A549 (cell line): ENCODE measurements at regions not wholly inside any gene's neighbourhood (a gene's known extent, or its start where the extent isn't known, plus 50 kb on each side); places are given as distances from the start of the nearest gene placed in this dataset.

ENCODE experiments used
- ATAC-seq, 2 experiments: fragments of 200-7000 bp in 1 of 2; fragments of >200 bp in 1 of 2; cut with Nextera tagmentation in 1 of 2; cut with Tn5 transposase in 1 of 2; 3 replicates each; pipeline versions ENCODE4 v1.8.0 to v1.9.1; 2018 to 2020; ENCODE audit warnings: mild to moderate bottlenecking in 1 of 2, moderate library complexity in 1 of 2
- CTCF ChIA-PET: fragments of 300-600 bp; sonication (Branson Sonifier 250); formaldehyde crosslinking; extraction: SDS; loops from one replicate; lab custom pipeline; 2021; ENCODE audit warnings: antibody characterized with exemption, inconsistent platforms; lab: Yijun Ruan, JAX
- POLR2A ChIA-PET: fragments of 350-600 bp; formaldehyde crosslinking; extraction: SDS; loops from one replicate; lab custom pipeline; 2021; ENCODE audit warnings: antibody characterized with exemption, inconsistent platforms; lab: Yijun Ruan, JAX
- DNase-seq, 2 experiments: peaks; one replicate each; pipeline versions ENCODE4 v3.0.0 to v3.0.0-alpha.2; 2011 to 2016; ENCODE audit warnings: low read depth in 1 of 2, low spot score in 1 of 2
- FAIRE-seq: peaks from 2 replicates; lab custom pipeline; 2011; peaks lifted over from hg19 to GRCh38; lab: Jason Lieb, UNC
- H3K27ac ChIP-seq, 2 experiments: fragments of >200 bp; sonication (Bioruptor Twin); formaldehyde crosslinking; 3 replicates each; pipeline ENCODE4 v1.5.1; 2016 to 2017
- H3K4me1 ChIP-seq: fragments of >200 bp; sonication (Bioruptor Twin); formaldehyde crosslinking; 3 replicates; pipeline ENCODE4 v1.6.1; 2016
- H3K4me2 ChIP-seq: fragments of >200 bp; sonication (Bioruptor Twin); formaldehyde crosslinking; 3 replicates; pipeline ENCODE4 v1.6.1; 2016
- H3K4me3 ChIP-seq: fragments of >200 bp; sonication (Bioruptor Twin); formaldehyde crosslinking; 3 replicates; pipeline ENCODE4 v1.5.1; 2016
- H3K9me3 ChIP-seq: fragments of >200 bp; sonication (Bioruptor Twin); formaldehyde crosslinking; 3 replicates; pipeline ENCODE4 v1.6.1; 2016
- EHMT2 ChIP-seq: fragments of 200-600 bp; sonication (generic); IDR thresholded peaks from 2 replicates; pipeline ENCODE4 v1.6.1; 2016; ENCODE audit warnings: antibody characterized with exemption, low read depth, mild to moderate bottlenecking, moderate library complexity
- FOSB ChIP-seq: fragments of 250-450 bp; sonication (Bioruptor Pico); IDR thresholded peaks from 2 replicates; pipeline ENCODE4 v1.5.0; 2020; ENCODE audit warnings: mild to moderate bottlenecking, moderate library complexity
- HDAC2 ChIP-seq: fragments of 200-600 bp; sonication (generic); IDR thresholded peaks from 2 replicates; pipeline ENCODE4 v1.6.1; 2016
- KDM5A ChIP-seq: fragments of 200-600 bp; sonication (generic); IDR thresholded peaks from 2 replicates; pipeline ENCODE4 v1.6.1; 2016; ENCODE audit warnings: antibody characterized with exemption, mild to moderate bottlenecking
- MAFK ChIP-seq: fragments of 450-650 bp; IDR thresholded peaks from 2 replicates; pipeline ENCODE4 v1.6.1; 2014; ENCODE audit not compliant: partially characterized antibody
- MAZ ChIP-seq: fragments of 150-350 bp; IDR thresholded peaks from 2 replicates; pipeline ENCODE4 v1.6.1; 2014; ENCODE audit warnings: antibody characterized with exemption, low read depth, low read length, borderline replicate concordance
- MYC ChIP-seq: IDR thresholded peaks from 2 replicates; pipeline ENCODE4 v1.6.1; 2012; ENCODE audit warnings: mild to moderate bottlenecking, inconsistent platforms, low read length, improper control_type of control experiment, borderline replicate concordance
- NR3C1 ChIP-seq: fragments of >200 bp; sonication (Bioruptor Twin); formaldehyde crosslinking; IDR thresholded peaks from 3 replicates; pipeline ENCODE4 v1.6.1; 2017
- PHF8 ChIP-seq: fragments of 200-600 bp; sonication (generic); IDR thresholded peaks from 2 replicates; pipeline ENCODE4 v1.6.1; 2016; ENCODE audit warnings: low read depth, mild to moderate bottlenecking, antibody characterized with exemption, moderate library complexity, borderline replicate concordance
- POLR2AphosphoS2 ChIP-seq: conservative IDR thresholded peaks from 2 replicates; pipeline ENCODE4 v1.6.1; 2012; ENCODE audit warnings: low read length, improper control_type of control experiment, inconsistent platforms
- RNF2 ChIP-seq: fragments of 200-600 bp; sonication (generic); IDR thresholded peaks from 2 replicates; pipeline ENCODE4 v1.6.1; 2016; ENCODE audit warnings: low read depth, mild to moderate bottlenecking, antibody characterized with exemption, moderate library complexity, borderline replicate concordance
- ZNF302 ChIP-seq: fragments of 250-450 bp; sonication (Bioruptor Pico); IDR thresholded peaks from 2 replicates; pipeline ENCODE4 v1.9.0; 2021; ENCODE audit warnings: inconsistent platforms, mild to moderate bottlenecking, moderate library complexity
- WGBS: methylation state at CpG from one replicate; pipeline ENCODE4 v1.1.6; 2017; ENCODE audit errors: missing lambda C conversion rate; 5-methylcytosine and 5-hydroxymethylcytosine counted together
- TF ChIP-seq, protein P1 (sequence below): fragments of >200 bp; sonication (Bioruptor Twin); formaldehyde crosslinking; IDR thresholded peaks from 3 replicates; pipeline ENCODE4 v1.6.1; 2016
- TF ChIP-seq, protein P2 (sequence below): fragments of >200 bp; sonication (Bioruptor Twin); formaldehyde crosslinking; IDR thresholded peaks from 2 replicates; pipeline ENCODE4 v1.6.1; 2016
- TF ChIP-seq, protein P3 (sequence below): fragments of 250-450 bp; sonication (Bioruptor Pico); IDR thresholded peaks from 2 replicates; pipeline ENCODE4 v1.5.0; 2021; ENCODE audit warnings: mild to moderate bottlenecking, moderate library complexity, borderline replicate concordance
- TF ChIP-seq, protein P4 (sequence below): fragments of >200 bp; sonication (Bioruptor Twin); formaldehyde crosslinking; IDR thresholded peaks from 3 replicates; pipeline ENCODE4 v1.5.1; 2016
- TF ChIP-seq, protein P5 (sequence below): IDR thresholded peaks from 2 replicates; pipeline ENCODE4 v1.6.1; 2012
- TF ChIP-seq, protein P6 (sequence below): IDR thresholded peaks from 2 replicates; pipeline ENCODE4 v1.6.1; 2012
- TF ChIP-seq, protein P7 (sequence below): fragments of 250-450 bp; sonication (Bioruptor Pico); IDR thresholded peaks from 2 replicates; pipeline ENCODE4 v1.5.0; 2020; ENCODE audit warnings: low read depth, mild to moderate bottlenecking, moderate library complexity

DNA sequence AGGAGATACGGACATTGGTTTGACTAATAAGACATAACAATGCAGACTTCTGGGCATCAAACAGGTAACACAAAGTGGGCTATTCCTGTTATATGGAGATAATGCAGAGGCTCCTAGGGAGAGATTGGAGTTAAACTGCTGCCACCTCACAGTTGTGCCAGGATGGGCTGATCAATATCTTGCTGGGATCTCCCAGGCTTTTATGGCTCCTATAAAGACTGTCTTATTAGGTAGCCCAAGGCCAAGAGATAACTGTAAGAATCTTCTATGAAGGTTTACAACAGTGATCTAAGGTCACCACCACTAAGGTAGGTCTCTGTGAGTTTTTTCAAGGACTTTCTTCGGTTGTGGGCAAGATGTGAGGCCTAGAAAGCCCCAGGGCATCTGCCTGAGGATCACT, 345.8 kb downstream of the KLF5 start:
- Histone ChIP-seq H3K27ac (no peak overlapping the region), H3K4me2 (no peak overlapping the region), H3K4me1 (peaks cover 4% of the 10 kb centered on the region; the same call in 1 of the 3 replicates), H3K9me3 (no peaks in the 10 kb centered on the region), H3K4me3 (no peak overlapping the region)
- FAIRE-seq (no peak), DNase-seq (no peak), ATAC-seq (no peak)
- ChIA-PET POLR2A (no interaction called here), CTCF (no interaction called here)
- TF ChIP-seq EHMT2 = no peak
- TF ChIP-seq POLR2AphosphoS2 = no peak
- no peak for TF ChIP-seq KDM5A
- TF ChIP-seq RNF2 = no peak
- TF ChIP-seq MYC = no peak
- TF ChIP-seq, protein P1, sequence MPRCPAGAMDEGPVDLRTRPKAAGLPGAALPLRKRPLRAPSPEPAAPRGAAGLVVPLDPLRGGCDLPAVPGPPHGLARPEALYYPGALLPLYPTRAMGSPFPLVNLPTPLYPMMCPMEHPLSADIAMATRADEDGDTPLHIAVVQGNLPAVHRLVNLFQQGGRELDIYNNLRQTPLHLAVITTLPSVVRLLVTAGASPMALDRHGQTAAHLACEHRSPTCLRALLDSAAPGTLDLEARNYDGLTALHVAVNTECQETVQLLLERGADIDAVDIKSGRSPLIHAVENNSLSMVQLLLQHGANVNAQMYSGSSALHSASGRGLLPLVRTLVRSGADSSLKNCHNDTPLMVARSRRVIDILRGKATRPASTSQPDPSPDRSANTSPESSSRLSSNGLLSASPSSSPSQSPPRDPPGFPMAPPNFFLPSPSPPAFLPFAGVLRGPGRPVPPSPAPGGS = no peak
- TF ChIP-seq NR3C1 = no peak
- TF ChIP-seq HDAC2 = no peak
- no peak for TF ChIP-seq MAFK
- no peak for TF ChIP-seq MAZ
- TF ChIP-seq, protein P2, sequence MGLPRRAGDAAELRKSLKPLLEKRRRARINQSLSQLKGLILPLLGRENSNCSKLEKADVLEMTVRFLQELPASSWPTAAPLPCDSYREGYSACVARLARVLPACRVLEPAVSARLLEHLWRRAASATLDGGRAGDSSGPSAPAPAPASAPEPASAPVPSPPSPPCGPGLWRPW = no peak
- TF ChIP-seq PHF8 = no peak
- TF ChIP-seq, protein P3, sequence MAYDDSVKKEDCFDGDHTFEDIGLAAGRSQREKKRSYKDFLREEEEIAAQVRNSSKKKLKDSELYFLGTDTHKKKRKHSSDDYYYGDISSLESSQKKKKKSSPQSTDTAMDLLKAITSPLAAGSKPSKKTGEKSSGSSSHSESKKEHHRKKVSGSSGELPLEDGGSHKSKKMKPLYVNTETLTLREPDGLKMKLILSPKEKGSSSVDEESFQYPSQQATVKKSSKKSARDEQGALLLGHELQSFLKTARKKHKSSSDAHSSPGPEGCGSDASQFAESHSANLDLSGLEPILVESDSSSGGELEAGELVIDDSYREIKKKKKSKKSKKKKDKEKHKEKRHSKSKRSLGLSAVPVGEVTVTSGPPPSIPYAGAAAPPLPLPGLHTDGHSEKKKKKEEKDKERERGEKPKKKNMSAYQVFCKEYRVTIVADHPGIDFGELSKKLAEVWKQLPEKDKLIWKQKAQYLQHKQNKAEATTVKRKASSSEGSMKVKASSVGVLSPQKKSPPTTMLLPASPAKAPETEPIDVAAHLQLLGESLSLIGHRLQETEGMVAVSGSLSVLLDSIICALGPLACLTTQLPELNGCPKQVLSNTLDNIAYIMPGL (CRISPR knock-in tag) = no peak
- TF ChIP-seq, protein P4, sequence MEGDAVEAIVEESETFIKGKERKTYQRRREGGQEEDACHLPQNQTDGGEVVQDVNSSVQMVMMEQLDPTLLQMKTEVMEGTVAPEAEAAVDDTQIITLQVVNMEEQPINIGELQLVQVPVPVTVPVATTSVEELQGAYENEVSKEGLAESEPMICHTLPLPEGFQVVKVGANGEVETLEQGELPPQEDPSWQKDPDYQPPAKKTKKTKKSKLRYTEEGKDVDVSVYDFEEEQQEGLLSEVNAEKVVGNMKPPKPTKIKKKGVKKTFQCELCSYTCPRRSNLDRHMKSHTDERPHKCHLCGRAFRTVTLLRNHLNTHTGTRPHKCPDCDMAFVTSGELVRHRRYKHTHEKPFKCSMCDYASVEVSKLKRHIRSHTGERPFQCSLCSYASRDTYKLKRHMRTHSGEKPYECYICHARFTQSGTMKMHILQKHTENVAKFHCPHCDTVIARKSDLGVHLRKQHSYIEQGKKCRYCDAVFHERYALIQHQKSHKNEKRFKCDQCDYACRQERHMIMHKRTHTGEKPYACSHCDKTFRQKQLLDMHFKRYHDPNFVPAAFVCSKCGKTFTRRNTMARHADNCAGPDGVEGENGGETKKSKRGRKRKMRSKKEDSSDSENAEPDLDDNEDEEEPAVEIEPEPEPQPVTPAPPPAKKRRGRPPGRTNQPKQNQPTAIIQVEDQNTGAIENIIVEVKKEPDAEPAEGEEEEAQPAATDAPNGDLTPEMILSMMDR = no peak
- TF ChIP-seq, protein P5, sequence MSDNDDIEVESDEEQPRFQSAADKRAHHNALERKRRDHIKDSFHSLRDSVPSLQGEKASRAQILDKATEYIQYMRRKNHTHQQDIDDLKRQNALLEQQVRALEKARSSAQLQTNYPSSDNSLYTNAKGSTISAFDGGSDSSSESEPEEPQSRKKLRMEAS = no peak
- TF ChIP-seq, protein P6, sequence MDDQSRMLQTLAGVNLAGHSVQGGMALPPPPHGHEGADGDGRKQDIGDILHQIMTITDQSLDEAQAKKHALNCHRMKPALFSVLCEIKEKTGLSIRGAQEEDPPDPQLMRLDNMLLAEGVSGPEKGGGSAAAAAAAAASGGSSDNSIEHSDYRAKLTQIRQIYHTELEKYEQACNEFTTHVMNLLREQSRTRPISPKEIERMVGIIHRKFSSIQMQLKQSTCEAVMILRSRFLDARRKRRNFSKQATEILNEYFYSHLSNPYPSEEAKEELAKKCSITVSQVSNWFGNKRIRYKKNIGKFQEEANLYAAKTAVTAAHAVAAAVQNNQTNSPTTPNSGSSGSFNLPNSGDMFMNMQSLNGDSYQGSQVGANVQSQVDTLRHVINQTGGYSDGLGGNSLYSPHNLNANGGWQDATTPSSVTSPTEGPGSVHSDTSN = no peak
- TF ChIP-seq, protein P7, sequence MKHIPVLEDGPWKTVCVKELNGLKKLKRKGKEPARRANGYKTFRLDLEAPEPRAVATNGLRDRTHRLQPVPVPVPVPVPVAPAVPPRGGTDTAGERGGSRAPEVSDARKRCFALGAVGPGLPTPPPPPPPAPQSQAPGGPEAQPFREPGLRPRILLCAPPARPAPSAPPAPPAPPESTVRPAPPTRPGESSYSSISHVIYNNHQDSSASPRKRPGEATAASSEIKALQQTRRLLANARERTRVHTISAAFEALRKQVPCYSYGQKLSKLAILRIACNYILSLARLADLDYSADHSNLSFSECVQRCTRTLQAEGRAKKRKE (CRISPR knock-in tag) = no peak
- TF ChIP-seq ZNF302 (CRISPR knock-in tag) = no peak
- no peak for TF ChIP-seq FOSB (CRISPR knock-in tag)
- WGBS = 46% methylated on average over 2 of the region's 2 CpGs
